Panc1 (cell line): ENCODE measurements at regions not wholly inside any gene's neighbourhood (a gene's known extent, or its start where the extent isn't known, plus 50 kb on each side); places are given as distances from the start of the nearest gene placed in this dataset.

ENCODE experiments used
- CTCF ChIP-seq: fragments of 450-650 bp; IDR thresholded peaks from 2 replicates; pipeline ENCODE4 v1.5.1; 2017; ENCODE audit warnings: mild to moderate bottlenecking
- TF ChIP-seq, protein P1 (sequence below), 2 experiments: IDR thresholded peaks; 2 replicates each; pipeline ENCODE4 v1.6.1; 2011 to 2012; ENCODE audit warnings: low read depth in 2 of 2, control low read depth in 1 of 2, low read length in 1 of 2, mild to moderate bottlenecking in 1 of 2, moderate library complexity in 1 of 2; ENCODE audit not compliant: insufficient read depth in 1 of 2

DNA sequence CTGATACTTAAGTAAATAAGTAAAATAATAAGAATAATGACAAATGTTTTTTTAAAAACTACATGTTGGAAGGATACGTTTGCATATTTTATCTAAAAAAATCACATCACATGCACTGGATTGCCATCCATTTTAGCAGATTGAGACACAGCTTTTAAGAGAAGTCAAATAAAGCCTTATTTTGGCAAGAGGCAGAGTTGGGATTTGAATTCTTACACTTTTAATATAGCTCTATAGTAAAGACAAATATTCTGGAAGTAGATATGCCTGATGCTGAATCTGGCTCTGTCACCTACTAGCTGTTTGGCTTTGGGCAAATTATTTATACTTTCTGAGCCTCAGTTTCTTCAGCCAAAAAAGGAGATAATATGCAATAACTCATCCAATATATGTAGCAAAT is 386.4 kb downstream of the ETV1 start:
- TF ChIP-seq CTCF, result no peak
- TF ChIP-seq, protein P1, sequence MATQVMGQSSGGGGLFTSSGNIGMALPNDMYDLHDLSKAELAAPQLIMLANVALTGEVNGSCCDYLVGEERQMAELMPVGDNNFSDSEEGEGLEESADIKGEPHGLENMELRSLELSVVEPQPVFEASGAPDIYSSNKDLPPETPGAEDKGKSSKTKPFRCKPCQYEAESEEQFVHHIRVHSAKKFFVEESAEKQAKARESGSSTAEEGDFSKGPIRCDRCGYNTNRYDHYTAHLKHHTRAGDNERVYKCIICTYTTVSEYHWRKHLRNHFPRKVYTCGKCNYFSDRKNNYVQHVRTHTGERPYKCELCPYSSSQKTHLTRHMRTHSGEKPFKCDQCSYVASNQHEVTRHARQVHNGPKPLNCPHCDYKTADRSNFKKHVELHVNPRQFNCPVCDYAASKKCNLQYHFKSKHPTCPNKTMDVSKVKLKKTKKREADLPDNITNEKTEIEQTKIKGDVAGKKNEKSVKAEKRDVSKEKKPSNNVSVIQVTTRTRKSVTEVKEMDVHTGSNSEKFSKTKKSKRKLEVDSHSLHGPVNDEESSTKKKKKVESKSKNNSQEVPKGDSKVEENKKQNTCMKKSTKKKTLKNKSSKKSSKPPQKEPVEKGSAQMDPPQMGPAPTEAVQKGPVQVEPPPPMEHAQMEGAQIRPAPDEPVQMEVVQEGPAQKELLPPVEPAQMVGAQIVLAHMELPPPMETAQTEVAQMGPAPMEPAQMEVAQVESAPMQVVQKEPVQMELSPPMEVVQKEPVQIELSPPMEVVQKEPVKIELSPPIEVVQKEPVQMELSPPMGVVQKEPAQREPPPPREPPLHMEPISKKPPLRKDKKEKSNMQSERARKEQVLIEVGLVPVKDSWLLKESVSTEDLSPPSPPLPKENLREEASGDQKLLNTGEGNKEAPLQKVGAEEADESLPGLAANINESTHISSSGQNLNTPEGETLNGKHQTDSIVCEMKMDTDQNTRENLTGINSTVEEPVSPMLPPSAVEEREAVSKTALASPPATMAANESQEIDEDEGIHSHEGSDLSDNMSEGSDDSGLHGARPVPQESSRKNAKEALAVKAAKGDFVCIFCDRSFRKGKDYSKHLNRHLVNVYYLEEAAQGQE (IDR thresholded peaks at IDR 0.05; ENCODE audit: insufficient read depth in 1 of 2, low read depth in 2 of 2, low read length in 1 of 2), result no peak
